ENCODE measurements at regions not wholly inside any gene's neighbourhood (a gene's known extent, or its start where the extent isn't known, plus 50 kb on each side); places are given as distances from the start of the nearest gene placed in this dataset.

- no peak overlapping the region for H3K4me3 Mint-ChIP-seq (ENCODE audit: unreplicated experiment)
- no peak for DNase-seq (ENCODE audit: low spot score)
- no peak for TF ChIP-seq CTCF (IDR thresholded peaks at IDR 0.05)
- H3K27ac Mint-ChIP-seq (ENCODE audit: unreplicated experiment): no peak overlapping the region
- H3K27me3 Mint-ChIP-seq (ENCODE audit: low read depth): no peaks in the 10 kb centered on the region
- H3K4me1 Mint-ChIP-seq (ENCODE audit: low read depth): no peaks in the 10 kb centered on the region
- H3K36me3 Mint-ChIP-seq (ENCODE audit: low read depth): no peaks in the 10 kb centered on the region
- H3K9me3 Mint-ChIP-seq (ENCODE audit: low read depth): peaks cover 23% of the 10 kb centered on the region
Observed at GRCh38 chr1:238027366-238027765, 136.6 kb upstream of the ZP4 start.

- Mint-ChIP-seq H3K36me3 (ENCODE audit: low read depth) (no peaks in the 10 kb centered on the region), H3K27me3 (ENCODE audit: low read depth) (no peaks in the 10 kb centered on the region), H3K27ac (ENCODE audit: unreplicated experiment) (no peak overlapping the region), H3K4me1 (ENCODE audit: low read depth) (no peaks in the 10 kb centered on the region), H3K4me3 (ENCODE audit: unreplicated experiment) (no peak overlapping the region), H3K9me3 (ENCODE audit: low read depth) (peaks cover 4% of the 10 kb centered on the region)
- no peak for TF ChIP-seq CTCF (IDR thresholded peaks at IDR 0.05)
- DNase-seq (ENCODE audit: low spot score): no peak
Observed at GRCh38 chr1:238023137-238023536, 132.4 kb upstream of the ZP4 start.

GRCh38 chr1:238018214-238018613 lies 127.5 kb upstream of the ZP4 start:
- no peak overlapping the region for H3K4me3 Mint-ChIP-seq (ENCODE audit: unreplicated experiment)
- H3K27ac Mint-ChIP-seq (ENCODE audit: unreplicated experiment): no peak overlapping the region
- no peaks in the 10 kb centered on the region for H3K27me3 Mint-ChIP-seq (ENCODE audit: low read depth)
- no peak for TF ChIP-seq CTCF (IDR thresholded peaks at IDR 0.05)
- no peaks in the 10 kb centered on the region for H3K36me3 Mint-ChIP-seq (ENCODE audit: low read depth)
- no peaks in the 10 kb centered on the region for H3K4me1 Mint-ChIP-seq (ENCODE audit: low read depth)
- no peak for DNase-seq (ENCODE audit: low spot score)
- no peaks in the 10 kb centered on the region for H3K9me3 Mint-ChIP-seq (ENCODE audit: low read depth)

DNA sequence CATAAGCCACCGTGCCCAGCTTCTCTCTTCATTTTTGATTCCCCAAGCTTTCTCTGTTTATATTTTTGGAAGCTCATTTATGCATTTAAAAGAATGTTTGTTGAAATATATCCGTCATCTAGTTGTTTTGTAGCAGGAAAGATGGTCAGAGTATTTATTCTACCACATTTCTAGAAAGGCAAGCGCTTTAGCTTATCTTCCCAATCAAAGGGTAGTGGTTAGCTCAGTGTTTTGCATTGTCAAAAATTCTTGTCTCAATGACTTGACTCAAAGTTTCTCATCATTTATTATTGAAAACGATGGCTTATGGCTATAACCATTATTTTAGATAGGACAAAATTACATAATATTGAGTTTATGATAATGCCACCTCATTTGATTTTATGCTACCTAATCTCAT lies 116.1 kb upstream of the ZP4 start:
- Mint-ChIP-seq H3K9me3 (ENCODE audit: low read depth) (peaks cover 3% of the 10 kb centered on the region), H3K27ac (ENCODE audit: unreplicated experiment) (no peak overlapping the region), H3K4me3 (ENCODE audit: unreplicated experiment) (no peak overlapping the region), H3K36me3 (ENCODE audit: low read depth) (no peaks in the 10 kb centered on the region), H3K27me3 (ENCODE audit: low read depth) (peaks cover 3% of the 10 kb centered on the region), H3K4me1 (ENCODE audit: low read depth) (no peaks in the 10 kb centered on the region)
- no peak for TF ChIP-seq CTCF (IDR thresholded peaks at IDR 0.05)
- no peak for DNase-seq (ENCODE audit: low spot score)

DNA sequence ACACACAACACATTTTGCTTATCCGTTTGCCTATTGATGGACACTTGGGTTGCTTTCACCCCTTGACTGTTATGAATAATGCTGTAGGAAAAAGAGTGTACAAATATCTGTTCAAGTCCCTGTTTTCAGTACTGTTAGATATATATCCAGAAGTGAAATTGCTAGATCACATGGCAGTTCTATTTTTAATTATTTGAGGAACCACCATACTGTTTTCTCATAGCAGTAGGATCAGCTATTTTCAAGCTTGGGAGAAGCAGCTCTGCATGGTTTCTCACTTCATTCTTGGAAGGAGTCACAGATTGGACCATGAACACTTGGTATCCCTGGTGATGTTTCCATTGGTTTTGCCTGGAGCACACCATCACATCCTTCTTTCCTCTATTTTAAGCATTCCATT lies 114.4 kb upstream of the ZP4 start:
- H3K27me3 Mint-ChIP-seq (ENCODE audit: low read depth): peaks cover 3% of the 10 kb centered on the region
- peaks cover 3% of the 10 kb centered on the region for H3K9me3 Mint-ChIP-seq (ENCODE audit: low read depth)
- no peak for TF ChIP-seq CTCF (IDR thresholded peaks at IDR 0.05)
- no peak overlapping the region for H3K4me3 Mint-ChIP-seq (ENCODE audit: unreplicated experiment)
- no peak for DNase-seq (ENCODE audit: low spot score)
- no peaks in the 10 kb centered on the region for H3K36me3 Mint-ChIP-seq (ENCODE audit: low read depth)
- H3K27ac Mint-ChIP-seq (ENCODE audit: unreplicated experiment): no peak overlapping the region
- H3K4me1 Mint-ChIP-seq (ENCODE audit: low read depth): no peaks in the 10 kb centered on the region

Measured in chondrocyte (in vitro differentiated cells).